Nucleus accumbens (tissue), 56 donors: ENCODE measurements at regions not wholly inside any gene's neighbourhood (a gene's known extent, or its start where the extent isn't known, plus 50 kb on each side); places are given as distances from the start of the nearest gene placed in this dataset.
"Not testable (repeated sequence)": the region's sequence is repeated elsewhere in the genome, so short reads cannot be mapped to it uniquely, and the experiment has no call there.

Source experiments
- DNase-seq, 56 donors: peaks; one replicate each; lab custom pipeline; 2025; lab: John Stamatoyannopoulos, UW

DNA sequence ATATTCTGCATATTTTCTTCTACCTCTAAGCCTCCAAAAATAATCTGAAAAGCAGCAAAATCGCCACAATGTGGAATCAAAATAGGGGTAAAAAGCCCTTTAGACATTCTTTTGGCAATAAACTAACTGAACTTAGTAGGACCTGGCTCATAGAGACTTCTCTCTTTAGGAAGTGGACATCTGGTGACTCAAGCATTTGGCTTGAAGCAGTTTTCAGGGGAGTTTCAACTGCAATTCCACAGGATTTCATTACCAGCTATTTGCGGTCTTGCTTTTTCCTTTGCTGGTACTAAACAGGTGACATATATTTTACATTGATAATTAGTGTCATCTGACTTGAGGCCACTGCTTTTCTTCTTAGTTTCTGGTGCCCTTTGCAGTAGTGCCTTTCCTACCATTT, 173.2 kb upstream of the FBN2 start:
- DNase-seq, result no peak

DNA sequence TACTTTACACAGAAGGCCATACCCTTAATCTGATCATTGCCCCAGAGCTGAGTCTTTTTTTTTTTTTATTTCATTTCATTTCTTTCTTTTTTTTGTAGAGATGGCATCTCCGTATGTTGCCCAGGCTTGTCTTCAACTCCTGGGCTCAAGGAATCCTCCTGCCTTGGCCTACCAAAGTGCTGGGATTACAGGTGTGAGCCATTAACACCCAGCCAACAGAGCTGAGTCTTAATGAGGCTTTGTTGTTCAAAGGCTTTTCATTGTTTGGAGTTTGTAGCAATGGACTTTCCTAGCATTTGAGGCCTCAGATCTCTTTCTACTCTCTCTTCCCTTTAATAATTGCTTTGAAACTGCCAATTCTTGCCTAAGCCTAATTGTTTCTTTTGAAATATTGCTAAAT, 176.5 kb upstream of the FBN2 start:
- DNase-seq, result no peak

DNA sequence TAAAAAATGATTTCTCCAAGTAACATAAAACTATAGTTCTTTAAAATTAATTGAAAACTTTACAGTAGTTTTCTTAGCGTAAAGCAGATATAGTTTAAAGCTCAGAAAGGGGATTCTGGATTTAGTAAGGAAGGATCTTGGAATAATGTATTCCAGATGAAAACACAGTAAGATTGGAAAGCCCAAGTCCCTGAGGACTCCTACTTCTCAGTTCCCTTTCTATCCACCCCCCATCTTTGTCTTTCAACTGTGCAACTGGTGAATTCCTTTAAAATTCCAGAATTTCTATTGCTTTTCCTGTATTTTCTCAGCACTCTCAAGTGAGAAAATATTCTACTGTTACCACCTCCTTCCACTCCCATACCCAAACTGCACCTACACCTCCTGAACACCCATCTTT, 184.5 kb upstream of the FBN2 start:
- DNase-seq, result no peak

DNA sequence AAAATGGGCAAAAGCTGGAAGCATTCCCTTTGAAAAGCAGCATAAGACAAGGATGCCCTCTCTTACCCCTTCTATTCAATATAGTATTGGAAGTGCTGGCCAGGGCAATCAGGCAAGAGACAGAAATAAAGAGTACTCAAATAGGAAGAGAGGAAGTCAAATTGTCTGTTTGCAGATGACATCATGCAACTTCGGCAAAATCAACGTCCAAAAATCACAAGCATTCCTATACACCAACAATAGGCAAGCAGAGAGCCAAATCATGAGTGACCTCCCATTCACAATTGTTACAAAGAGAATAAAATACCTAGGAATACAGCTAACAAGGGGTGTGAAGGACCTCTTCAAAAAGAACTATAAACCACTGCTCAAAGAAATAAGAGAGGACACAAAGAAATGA, 192.0 kb upstream of the FBN2 start:
- DNase-seq, result not testable (repeated sequence)

DNA sequence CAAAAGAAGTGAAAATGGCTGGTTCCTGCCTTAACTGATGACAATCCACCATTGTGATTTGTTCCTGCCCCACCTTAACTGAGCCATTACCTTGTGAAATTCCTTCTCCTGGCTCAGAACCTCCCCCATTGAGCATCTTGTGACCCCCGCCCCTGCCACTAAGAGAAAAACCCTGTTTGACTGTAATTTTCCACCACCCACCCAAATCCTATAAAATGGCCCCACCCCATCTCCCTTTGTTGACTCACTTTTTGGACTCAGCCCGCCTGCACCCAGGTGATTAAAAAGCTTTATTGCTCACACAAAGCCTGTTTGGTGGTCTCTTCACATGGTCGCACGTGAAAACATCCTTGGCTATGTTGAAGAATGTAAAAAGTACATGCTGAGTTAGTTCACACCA, 197.6 kb upstream of the FBN2 start:
- DNase-seq, result not testable (repeated sequence)

DNA sequence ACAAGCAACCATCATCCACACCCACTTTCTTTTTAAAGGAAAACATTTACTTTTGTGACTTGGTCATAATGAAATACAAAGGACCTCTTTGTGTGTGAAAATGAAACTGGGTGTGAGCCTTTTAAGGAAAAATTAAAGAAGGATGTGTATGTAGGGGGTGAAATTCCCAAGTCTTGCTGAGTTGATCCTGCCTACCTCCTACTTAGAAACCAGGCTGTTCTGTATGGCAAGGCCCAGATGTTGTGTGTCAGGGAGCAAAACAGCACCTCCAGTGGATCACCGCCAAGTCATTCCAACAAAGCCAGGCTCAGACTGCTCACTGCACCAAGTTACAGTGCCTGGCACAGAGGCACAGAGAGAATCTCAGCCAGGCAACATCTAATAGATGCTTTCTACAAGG, 198.5 kb upstream of the FBN2 start:
- DNase-seq, result peak in 39 of 56 donors; percentile 0 to 88 (median 17)

DNA sequence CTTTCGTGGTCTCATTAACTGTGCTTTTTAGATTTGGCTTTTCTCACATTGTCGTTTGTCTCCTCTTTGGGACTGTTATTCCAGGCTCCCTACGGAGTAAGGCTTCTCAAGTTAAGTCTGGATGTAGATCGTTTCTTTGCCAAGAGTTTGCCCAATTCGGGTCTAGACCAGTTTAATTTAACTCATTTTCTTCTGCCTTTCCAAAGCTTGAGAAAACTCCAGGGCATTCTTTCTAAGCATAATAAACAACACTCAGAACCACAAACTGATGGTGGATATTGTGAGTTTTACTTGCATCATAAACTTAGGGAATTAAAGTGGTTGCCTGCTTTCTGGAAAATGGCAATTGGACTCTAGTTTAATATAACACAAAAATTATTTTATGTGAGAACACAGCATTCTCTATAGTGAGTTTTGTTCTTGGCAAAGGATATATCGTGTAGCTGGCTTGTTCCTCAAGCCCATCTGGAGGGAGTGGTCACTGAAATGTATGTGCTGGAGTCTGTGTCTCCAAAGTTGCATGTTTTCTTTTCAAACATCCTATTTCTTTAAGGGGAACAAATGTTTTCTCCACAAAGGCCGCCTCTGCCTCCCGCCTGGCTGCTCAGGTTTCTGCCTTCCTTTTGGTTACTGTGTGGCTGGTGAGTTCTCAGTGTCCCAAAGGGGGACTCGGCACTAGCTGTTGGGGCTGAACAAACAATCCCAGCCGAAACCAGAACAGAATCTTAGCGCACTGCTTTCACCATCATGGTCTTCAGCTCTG, 211.3 kb upstream of the FBN2 start:
- DNase-seq, result no peak

DNA sequence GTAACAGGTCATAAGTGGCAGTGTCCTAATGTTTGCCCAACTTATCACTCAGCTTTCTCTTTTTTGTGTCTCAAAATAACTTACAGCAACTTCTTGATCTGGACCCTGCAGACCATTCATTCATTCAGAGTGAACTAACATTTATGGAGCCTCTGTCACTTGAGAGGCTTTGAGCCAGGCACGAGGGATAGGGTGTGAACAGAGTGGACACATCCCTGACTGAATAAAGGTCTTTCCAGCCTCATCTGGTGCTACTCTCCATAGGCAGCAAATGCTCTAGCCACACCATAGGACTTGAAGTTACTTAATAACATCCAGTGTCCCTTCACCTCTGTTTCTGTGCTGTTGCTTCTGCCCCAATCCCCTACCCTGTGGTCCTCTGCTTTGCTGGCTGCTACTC, 212.1 kb upstream of the FBN2 start:
- no peak for DNase-seq

DNA sequence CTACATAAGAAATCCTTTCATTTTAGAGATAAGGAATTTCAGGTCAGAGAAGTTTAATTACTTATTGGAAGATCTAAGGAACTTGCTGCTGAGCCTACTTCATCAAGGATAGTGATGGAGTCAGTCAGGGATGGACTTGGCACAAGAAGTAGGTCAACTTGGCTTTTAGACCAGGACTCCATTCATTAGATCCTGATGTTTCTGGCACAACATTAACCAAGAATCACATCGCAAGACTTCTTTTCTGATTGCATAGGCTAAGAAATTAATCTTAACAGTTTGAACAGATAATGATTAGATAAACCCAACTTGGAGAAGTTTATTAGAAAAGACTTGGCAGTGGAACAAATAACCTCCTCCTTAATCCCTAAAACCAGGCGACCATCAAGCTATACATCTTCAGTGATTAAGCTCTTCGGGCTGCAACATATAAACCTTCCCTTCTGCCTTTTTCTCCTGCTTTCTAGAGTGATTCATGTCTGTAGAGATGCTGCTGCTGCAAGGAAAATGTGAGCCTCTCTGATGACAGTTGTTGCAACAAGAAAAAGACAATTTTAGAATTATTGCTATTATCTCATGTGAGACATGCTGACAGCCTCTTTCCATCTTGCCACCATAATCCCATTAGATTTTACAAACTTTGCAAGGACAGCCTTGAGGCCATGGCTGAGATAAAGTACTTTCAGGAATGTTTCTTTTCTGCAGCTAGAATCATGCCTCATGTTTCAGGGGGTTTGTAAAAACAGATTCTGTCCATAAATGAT, 207.9 kb upstream of the SLC27A6 start:
- no peak for DNase-seq

DNA sequence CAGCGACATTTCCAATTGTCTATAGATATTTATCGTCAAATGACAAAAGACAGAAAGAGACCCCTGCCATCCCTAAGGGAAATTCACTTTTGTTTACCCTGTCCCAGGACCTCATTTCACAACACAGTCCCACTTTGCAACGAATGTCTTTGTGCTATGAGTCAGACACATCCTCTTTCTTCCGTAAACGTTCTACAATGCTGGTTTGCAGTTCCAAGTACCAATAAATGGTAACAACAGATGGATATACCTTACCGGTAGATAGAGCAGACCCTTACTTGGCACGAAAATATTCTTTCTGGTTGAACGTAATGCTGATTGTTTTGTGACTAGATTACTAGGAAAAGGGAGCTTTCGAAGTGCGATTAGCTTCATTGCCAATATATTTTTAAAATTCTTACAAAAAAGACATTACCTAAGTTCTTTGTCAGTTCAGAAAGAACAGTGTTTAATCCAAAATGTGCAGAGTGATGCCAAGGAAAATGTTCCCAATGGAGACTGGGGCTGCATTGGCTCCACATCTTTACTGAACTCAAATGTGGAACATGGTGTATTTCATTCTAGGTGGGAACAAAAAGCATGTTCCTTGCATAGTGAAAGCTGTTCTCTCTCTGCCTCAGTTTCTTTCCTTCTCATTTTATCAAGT, 202.5 kb upstream of the SLC27A6 start:
- no peak for DNase-seq

DNA sequence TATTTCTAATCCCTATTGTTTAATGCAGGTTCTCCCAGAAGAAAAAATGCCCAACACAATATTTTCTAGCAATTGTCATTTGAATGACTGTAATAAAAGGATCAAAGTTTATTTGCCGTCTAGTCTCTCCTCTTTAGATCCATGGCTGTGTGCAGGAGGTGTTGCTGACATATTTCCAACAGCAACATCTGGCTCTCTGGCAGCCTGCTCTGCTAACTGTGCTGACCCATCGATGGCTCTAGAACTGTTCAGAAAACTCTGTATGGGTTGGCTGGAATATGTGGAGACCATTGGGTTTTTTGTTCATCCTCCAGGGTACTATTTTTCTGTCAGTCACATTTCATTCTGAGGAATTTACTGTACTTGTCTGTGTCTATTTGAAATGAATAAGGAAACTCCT, 202.0 kb upstream of the SLC27A6 start:
- DNase-seq, result no peak

DNA sequence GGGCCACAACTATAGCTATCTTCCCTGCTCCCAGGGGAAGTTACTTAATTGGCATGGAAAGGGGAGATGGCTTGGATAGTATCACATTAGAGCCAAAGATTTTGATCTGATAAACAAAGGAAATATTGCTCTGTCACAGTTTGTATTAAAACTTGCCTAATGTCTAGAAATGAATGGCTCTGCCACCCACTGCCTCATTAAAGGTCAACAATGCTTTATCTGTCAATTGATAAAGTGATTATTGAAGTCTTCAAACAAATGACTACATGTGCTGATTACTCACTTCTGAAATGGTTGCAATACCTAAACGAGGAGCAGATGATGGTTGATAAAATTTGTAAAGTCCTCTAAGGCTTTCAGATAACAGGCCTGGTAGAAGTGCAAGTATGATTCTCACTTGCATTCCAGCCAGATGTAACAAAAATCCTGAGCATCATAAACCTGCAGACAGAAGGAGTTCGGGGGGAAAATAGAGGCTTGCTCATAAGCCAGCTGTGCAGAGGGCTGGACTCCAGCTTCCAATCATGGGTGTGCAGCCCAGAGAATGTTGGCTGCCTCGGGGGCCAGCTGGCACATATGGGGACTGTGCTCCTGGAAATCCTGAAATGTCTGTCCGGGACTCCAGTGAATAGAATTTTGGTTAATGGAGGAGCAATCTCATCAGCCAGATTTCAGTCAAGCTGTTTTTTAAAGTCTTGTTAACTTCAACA, 200.5 kb upstream of the SLC27A6 start:
- peak in 1 of 56 donors; percentile 4 for DNase-seq

DNA sequence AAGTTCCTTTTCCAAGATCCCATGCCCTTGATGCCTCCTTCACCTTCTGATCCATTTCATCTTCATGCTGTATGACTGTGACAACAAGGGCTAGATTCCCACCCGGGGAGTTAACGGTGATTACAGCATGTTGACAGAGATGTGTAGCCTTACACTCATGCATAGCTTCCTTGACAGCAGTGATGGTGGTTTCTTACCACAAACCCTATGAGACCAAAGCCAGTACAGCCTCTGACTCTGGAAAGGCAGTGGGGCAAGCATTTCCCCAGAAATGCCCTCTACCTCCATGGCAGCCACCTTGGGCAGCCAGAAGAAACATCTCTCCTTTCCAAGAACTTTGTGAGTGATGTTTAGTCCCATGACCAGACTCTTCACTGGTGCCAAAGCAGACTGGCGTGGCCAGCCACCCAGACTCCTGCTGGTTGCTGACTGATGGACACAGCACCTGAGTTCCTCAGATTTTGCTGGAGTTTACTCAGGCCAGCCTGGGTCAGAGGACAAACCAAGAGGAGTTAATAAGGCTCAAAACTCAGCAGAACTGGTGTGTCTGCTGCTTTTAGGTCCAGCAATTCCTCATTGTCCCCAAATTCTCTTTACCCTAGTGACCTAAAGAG, 199.7 kb upstream of the SLC27A6 start:
- DNase-seq, result no peak

DNA sequence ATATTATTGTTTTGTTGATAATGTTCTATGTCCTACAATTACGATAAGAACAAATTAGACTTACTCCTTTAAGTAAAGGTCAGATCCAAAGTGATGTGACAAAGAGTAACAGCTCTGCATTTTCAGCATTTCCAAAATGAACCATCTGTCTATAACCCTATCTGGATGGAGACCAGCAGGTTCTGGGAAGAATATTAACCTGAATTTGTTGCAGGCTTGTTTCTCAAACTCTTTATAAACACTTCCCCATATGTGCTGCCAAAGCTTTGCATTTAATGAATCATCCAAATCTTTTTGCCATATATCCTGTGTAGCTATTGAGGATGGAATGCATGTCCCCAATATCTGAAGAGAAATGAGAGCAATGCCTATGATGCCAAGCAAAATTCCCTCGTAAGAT, 198.9 kb upstream of the SLC27A6 start:
- DNase-seq, result no peak

DNA sequence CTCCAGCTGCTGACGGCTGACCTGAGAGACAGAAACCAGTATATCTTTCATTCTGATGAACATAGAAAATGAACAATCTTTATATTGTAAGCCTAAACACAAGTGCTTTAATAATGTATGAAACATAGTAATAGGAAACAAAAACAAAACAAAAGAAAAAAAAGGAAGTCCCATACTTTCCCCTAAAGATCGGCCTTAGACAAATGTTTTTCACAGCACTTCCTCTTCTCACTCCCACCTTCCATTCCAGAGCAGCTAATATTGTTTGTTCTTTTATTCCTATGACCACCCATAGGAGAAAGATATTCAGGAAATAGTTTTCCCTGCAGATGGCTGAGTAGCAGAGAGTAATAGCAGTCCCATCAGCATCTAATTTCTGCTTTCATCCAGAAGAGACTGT, 194.4 kb upstream of the SLC27A6 start:
- DNase-seq, result no peak

DNA sequence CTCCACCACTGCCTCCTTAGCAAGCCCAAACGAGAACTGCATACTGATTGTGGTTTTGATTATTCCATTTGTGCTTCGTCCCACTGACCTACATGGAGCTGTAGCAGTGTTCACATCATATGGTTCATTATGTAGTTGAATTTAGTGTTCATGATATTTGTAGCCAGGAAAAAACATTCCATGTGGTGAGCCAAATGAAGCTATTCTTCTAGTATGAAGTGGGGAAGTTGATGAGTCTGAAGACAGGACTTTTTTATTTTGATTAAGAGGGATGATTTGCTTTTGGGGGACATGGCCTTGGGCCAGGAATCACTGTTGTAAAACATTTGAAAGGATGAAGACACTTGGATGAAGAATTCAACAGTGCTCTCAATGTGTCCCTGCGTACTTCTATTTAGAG, 192.9 kb upstream of the SLC27A6 start:
- no peak for DNase-seq

DNA sequence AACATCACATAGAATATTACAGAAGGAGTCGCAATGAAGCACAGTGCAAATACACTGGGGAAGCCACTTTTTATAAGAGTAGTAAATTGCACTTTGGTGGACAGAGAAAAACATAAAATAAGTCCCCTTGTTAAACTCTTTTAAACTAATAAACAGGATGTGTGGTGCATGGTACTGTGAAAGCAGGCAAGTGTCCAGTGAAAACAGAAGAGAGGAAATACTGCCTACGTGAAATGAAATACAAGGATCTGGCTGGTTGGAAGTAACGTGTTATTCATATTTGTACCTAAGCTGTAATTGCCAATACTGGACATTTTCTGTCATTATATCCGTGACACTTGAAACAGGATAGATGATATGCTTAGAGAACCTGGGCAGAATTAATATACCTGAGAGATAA, 191.9 kb upstream of the SLC27A6 start:
- no peak for DNase-seq

DNA sequence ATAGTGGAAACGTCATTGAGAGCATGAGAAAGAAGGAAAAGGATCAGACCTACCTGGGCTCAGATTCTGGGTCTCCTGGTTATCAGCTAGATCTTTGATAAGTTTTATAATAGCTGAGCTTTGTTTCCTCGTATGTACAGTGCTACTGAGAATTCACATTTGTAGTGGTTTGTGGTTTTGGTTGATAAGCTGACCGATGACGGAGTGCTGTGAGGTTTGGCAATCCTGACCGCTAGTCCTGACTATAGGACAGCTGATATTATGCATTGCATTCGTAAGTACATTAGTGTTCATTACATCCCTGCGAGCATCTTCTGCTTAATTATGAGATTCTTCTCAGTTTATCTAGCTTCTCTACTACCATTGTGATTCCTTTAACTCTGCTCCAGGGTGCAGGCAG, 190.7 kb upstream of the SLC27A6 start:
- DNase-seq, result no peak

DNA sequence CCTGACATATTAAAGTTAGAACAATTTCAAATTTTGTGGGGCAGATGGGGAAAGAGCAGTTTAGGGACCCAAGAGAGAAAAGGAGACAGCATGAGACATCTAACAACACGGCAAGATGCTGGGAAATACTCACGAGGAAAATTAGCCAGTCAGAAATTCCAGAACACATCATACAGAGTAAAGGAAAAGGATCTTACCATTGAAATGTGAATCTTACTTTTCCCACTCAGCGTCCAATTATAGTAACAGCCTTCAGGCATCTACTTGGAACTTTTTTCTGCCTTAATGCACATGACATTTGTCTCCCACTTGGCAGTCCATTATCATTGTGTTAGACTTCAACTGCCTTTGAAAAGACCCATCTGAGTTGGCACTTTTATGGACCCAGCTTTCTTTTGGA, 189.7 kb upstream of the SLC27A6 start:
- no peak for DNase-seq

DNA sequence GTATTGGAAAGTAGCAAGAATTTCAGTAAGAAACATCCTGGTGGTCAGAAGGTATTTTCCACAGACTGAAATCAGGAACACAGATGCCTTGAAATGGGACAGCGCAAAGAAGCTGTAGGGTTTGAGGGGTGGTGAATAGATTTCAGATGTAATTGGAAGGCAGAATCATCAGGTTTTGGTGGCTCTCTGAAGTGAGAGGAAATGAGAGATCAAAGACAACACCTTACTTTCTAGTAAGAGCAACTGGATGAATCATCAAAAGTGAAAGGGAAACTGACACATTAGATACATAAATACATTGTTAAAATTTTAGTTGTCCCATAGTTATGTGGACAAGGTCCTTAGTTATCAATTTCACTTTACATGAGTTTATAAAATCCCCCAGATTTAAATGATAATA, 188.2 kb upstream of the SLC27A6 start:
- no peak for DNase-seq

DNA sequence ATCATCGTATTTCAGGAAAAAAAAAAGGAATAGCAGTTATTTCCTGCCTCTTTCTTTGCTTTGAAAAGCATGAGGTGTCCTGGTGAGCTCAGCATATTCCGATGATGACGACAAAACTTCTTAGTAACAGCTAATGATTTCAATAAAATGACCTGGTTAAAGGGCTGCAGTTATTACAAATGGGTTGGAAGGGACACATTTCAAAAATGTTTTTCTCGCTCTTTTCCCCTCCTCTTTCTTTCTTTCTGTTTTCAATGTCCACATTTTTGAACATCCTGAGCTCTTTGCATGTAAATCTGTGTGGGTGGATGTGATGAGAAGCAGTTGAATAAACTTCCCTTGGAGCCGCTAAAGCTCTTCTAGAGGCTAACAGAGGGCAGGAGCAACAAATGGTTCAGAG, 186.8 kb upstream of the SLC27A6 start:
- DNase-seq, result no peak
